B cell (primary cell): ENCODE measurements at regions not wholly inside any gene's neighbourhood (a gene's known extent, or its start where the extent isn't known, plus 50 kb on each side); places are given as distances from the start of the nearest gene placed in this dataset.
"Not testable (repeated sequence)": the region's sequence is repeated elsewhere in the genome, so short reads cannot be mapped to it uniquely, and the experiment has no call there.

Source experiments
- ATAC-seq: fragments of 200-7000 bp; cut with Tn5 transposase; one replicate; pipeline ENCODE4 v1.10.0; 2021; ENCODE audit warnings: low read depth, mild to moderate bottlenecking, moderate number of reproducible peaks, moderate library complexity
- CTCF ChIA-PET: fragments of 350-600 bp; sonication (Branson Sonifier 250); formaldehyde crosslinking; loops from one replicate; lab custom pipeline; 2021; ENCODE audit warnings: antibody characterized with exemption, inconsistent platforms; lab: Charles Lee
- POLR2A ChIA-PET: fragments of 350-600 bp; sonication (Branson Sonifier 250); formaldehyde crosslinking; loops from one replicate; lab custom pipeline; 2021; ENCODE audit warnings: antibody characterized with exemption; lab: Charles Lee
- DNase-seq: peaks from one replicate; pipeline ENCODE4 v3.0.0; 2013
- H2AFZ ChIP-seq: 2 replicates; pipeline ENCODE4 v1.6.1; 2012; ENCODE audit warnings: mild to moderate bottlenecking, low read depth, low read length; ENCODE audit not compliant: insufficient read depth, poor library complexity, severe bottlenecking
- H3K27ac ChIP-seq, 2 donors: 1 replicate in 1 of 2; 2 replicates in 1 of 2; pipeline ENCODE4 v1.5.1; 2012 to 2013; ENCODE audit warnings: low read length in 2 of 2, mild to moderate bottlenecking in 2 of 2, moderate library complexity in 1 of 2
- H3K27me3 ChIP-seq, 4 experiments: fragments of 200-600 bp in 1 of 4; sonication (generic) in 1 of 4; replicated peaks in 1 of 4; 1 replicate in 2 of 4; 2 replicates in 2 of 4; pipeline versions ENCODE4 v1.6.1 to v1.7.0; 2013 to 2016; ENCODE audit warnings: low read length in 3 of 4, mild to moderate bottlenecking in 2 of 4, mixed read lengths in 1 of 4, moderate library complexity in 1 of 4; ENCODE audit not compliant: insufficient read depth in 4 of 4, control insufficient read depth in 3 of 4; ENCODE audit errors: control extremely low read depth in 1 of 4
- H3K36me3 ChIP-seq, 2 experiments: replicated peaks in 1 of 2; 1 replicate in 1 of 2; 2 replicates in 1 of 2; pipeline versions ENCODE4 v1.6.1 to v1.7.1; 2013; ENCODE audit warnings: low read length in 1 of 2; ENCODE audit not compliant: insufficient read depth in 2 of 2, control insufficient read depth in 1 of 2; ENCODE audit errors: control extremely low read depth in 1 of 2, extremely low read depth in 1 of 2
- H3K4me1 ChIP-seq, 2 donors: fragments of 200-600 bp in 1 of 2; sonication (generic) in 1 of 2; 1 replicate in 1 of 2; 2 replicates in 1 of 2; pipeline versions ENCODE4 v1.5.1 to v1.6.1; 2013 to 2017; ENCODE audit warnings: low read length in 2 of 2; ENCODE audit not compliant: control insufficient read depth in 2 of 2, insufficient read depth in 2 of 2
- H3K4me2 ChIP-seq: replicated peaks from 2 replicates; pipeline ENCODE3; 2012; ENCODE audit warnings: mild to moderate bottlenecking, low read depth, low read length; ENCODE audit not compliant: poor library complexity, severe bottlenecking
- H3K4me3 ChIP-seq, 5 experiments: fragments of 200-600 bp in 1 of 5; sonication (generic) in 1 of 5; 1 replicate in 3 of 5; 2 replicates in 2 of 5; pipeline versions ENCODE4 v1.5.1 to v1.7.0; 2011 to 2016; ENCODE audit warnings: low read length in 4 of 5, mild to moderate bottlenecking in 4 of 5, low read depth in 2 of 5, control low read depth in 1 of 5, moderate library complexity in 1 of 5; ENCODE audit not compliant: insufficient read depth in 1 of 5; ENCODE audit errors: control extremely low read depth in 1 of 5, extremely low read depth in 1 of 5
- H3K79me2 ChIP-seq: fragments of 200-600 bp; sonication (generic); one replicate; pipeline ENCODE4 v1.6.0; 2016; ENCODE audit warnings: low read length; ENCODE audit not compliant: control insufficient read depth, insufficient read depth
- H3K9ac ChIP-seq: fragments of 200-600 bp; sonication (generic); 2 replicates; pipeline ENCODE4 v1.6.1; 2017; ENCODE audit warnings: mild to moderate bottlenecking, low read length, moderate library complexity
- H3K9me3 ChIP-seq, 3 donors: one replicate each; pipeline versions ENCODE4 v1.6.1 to v1.7.1; 2013; ENCODE audit warnings: low read length in 2 of 3; ENCODE audit not compliant: control insufficient read depth in 2 of 3, insufficient read depth in 1 of 3; ENCODE audit errors: control extremely low read depth in 1 of 3
- H4K20me1 ChIP-seq: 2 replicates; pipeline ENCODE4 v1.6.0; 2012; ENCODE audit warnings: mild to moderate bottlenecking, low read length; ENCODE audit not compliant: insufficient read depth, control insufficient read depth, poor library complexity, severe bottlenecking
- H3K27ac Mint-ChIP-seq: one replicate; pipeline ENCODE4 v1.8.0; 2021; ENCODE audit warnings: mixed read lengths
- H3K27me3 Mint-ChIP-seq: one replicate; pipeline ENCODE4 v1.8.0; 2021; ENCODE audit warnings: mixed read lengths
- H3K4me1 Mint-ChIP-seq: one replicate; pipeline ENCODE4 v1.8.0; 2021; ENCODE audit warnings: mixed read lengths
- H3K4me3 Mint-ChIP-seq: one replicate; pipeline ENCODE4 v1.8.0; 2021; ENCODE audit warnings: mixed read lengths
- H3K9me3 Mint-ChIP-seq: one replicate; pipeline ENCODE4 v1.8.0; 2022; ENCODE audit warnings: mixed read lengths; ENCODE audit not compliant: insufficient read depth
- EZH2 ChIP-seq: IDR thresholded peaks from 2 replicates; pipeline ENCODE4 v1.6.1; 2012; ENCODE audit warnings: borderline replicate concordance, low read depth, mild to moderate bottlenecking, moderate library complexity, low read length; ENCODE audit not compliant: insufficient read depth, poor library complexity, severe bottlenecking
- WGBS: methylation state at CpG from one replicate; pipeline ENCODE4 v1.1.5; 2013; ENCODE audit warnings: missing lambda C conversion rate; ENCODE audit not compliant: insufficient coverage; 5-methylcytosine and 5-hydroxymethylcytosine counted together
- intact Hi-C: fragments of 100-400 bp; cut with micrococcal nuclease; formaldehyde crosslinking; loops from one replicate; pipeline ENCODE4 v1.10.0; 2022
- TF ChIP-seq, protein P1 (sequence below): fragments of 200-600 bp; IDR thresholded peaks from one replicate; pipeline ENCODE4 v1.8.0; 2022; ENCODE audit warnings: antibody characterized with exemption, mild to moderate bottlenecking

- H3K9me3 Mint-ChIP-seq, result no peaks in the 10 kb centered on the region
- H3K27ac Mint-ChIP-seq, result no peak overlapping the region
- Histone ChIP-seq H3K27ac (no peak overlapping the region), H3K79me2 (no peaks in the 10 kb centered on the region), H3K4me1 (no peaks in the 10 kb centered on the region), H3K9me3 (no peaks in the 10 kb centered on the region), H4K20me1 (no peaks in the 10 kb centered on the region), H3K36me3 (no peaks in the 10 kb centered on the region), H3K4me2 (no peak overlapping the region), H2AFZ (no peak overlapping the region), H3K27me3 (no peaks in the 10 kb centered on the region), H3K4me3 (no peak overlapping the region), H3K9ac (no peak overlapping the region)
- TF ChIP-seq, protein P1, sequence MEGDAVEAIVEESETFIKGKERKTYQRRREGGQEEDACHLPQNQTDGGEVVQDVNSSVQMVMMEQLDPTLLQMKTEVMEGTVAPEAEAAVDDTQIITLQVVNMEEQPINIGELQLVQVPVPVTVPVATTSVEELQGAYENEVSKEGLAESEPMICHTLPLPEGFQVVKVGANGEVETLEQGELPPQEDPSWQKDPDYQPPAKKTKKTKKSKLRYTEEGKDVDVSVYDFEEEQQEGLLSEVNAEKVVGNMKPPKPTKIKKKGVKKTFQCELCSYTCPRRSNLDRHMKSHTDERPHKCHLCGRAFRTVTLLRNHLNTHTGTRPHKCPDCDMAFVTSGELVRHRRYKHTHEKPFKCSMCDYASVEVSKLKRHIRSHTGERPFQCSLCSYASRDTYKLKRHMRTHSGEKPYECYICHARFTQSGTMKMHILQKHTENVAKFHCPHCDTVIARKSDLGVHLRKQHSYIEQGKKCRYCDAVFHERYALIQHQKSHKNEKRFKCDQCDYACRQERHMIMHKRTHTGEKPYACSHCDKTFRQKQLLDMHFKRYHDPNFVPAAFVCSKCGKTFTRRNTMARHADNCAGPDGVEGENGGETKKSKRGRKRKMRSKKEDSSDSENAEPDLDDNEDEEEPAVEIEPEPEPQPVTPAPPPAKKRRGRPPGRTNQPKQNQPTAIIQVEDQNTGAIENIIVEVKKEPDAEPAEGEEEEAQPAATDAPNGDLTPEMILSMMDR, result no peak
- no peak for TF ChIP-seq EZH2
- ATAC-seq (no peak), DNase-seq (no peak)
- POLR2A ChIA-PET, result no interaction called here
- WGBS, result no CpG with 5 or more reads among the region's 2 CpGs
- H3K27me3 Mint-ChIP-seq, result peaks cover 30% of the 10 kb centered on the region
- no peak overlapping the region for H3K4me3 Mint-ChIP-seq
- CTCF ChIA-PET, result interaction anchor here (1.3 kb wide), 1 partner anchor 32 kb away, joined by 4 read pairs; no protein-coding TSS in a partner anchor
- intact Hi-C loops, result no loop called here
- no peaks in the 10 kb centered on the region for H3K4me1 Mint-ChIP-seq
Observed at GRCh38 chr20:41702647-41703046, 84.5 kb upstream of the CHD6 start.

DNA sequence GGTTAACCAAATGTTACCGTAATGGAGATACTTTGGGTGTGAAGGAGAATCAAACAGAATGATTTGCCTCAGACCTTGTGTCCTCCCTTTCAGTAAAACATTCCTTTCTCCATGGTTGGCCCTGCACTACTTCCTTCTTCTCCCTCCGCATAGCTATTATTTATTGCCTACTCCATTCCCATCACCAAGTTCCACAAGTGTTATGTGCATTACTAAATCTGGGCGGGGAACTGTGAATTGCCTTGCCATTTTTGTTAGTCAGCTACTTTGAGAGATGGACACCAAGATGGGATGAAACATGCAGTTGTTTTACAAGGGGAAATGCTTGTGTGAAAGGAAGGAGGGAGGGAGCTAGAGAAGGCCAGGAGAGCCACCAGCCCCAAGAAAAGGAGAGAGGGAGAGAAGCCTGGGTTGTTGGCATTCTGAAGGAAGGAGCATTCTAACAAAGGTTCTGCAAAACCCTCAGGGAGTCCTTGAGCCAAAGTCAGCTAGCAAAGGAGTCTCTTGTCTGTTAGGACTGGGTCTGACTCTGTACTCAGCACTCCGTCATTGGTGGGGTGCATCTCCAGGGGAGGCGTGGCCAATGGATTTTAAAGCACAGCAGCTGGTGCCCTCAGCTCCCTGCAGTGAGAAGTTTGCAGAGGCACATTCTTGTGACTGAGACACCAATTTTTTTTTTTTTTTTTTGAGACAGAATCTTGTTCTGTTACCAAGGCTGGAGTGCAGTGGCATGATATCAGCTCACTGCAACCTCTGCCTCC, 83.6 kb upstream of the CHD6 start:
- H4K20me1 ChIP-seq, result no peaks in the 10 kb centered on the region
- CTCF ChIA-PET, result no interaction called here
- Mint-ChIP-seq H3K4me1 (no peaks in the 10 kb centered on the region), H3K27ac (no peak overlapping the region), H3K4me3 (no peak overlapping the region), H3K27me3 (peaks cover 30% of the 10 kb centered on the region), H3K9me3 (no peaks in the 10 kb centered on the region)
- peaks cover 0 to under 1% (median 0%) of the 10 kb centered on the region in 4 experiments for H3K27me3 ChIP-seq
- POLR2A ChIA-PET, result no interaction called here
- H3K9me3 ChIP-seq, result no peaks in the 10 kb centered on the region
- no peak overlapping the region for H3K4me2 ChIP-seq
- no peak overlapping the region for H3K9ac ChIP-seq
- H3K4me3 ChIP-seq, result no peak overlapping the region
- no peaks in the 10 kb centered on the region for H3K4me1 ChIP-seq
- no peak for DNase-seq
- WGBS, result 96% methylated on average over 2 of the region's 5 CpGs
- H3K27ac ChIP-seq, result no peak overlapping the region
- intact Hi-C loops, result no loop called here
- no peak overlapping the region for H2AFZ ChIP-seq
- TF ChIP-seq, protein P1, result no peak
- TF ChIP-seq EZH2, result no peak
- no peaks in the 10 kb centered on the region for H3K36me3 ChIP-seq
- ATAC-seq, result no peak
- no peaks in the 10 kb centered on the region for H3K79me2 ChIP-seq

GRCh38 chr20:41699673-41700072, 81.5 kb upstream of the CHD6 start:
- H3K27ac Mint-ChIP-seq, H3K9ac ChIP-seq, H3K4me1 ChIP-seq, H3K4me2 ChIP-seq, H3K27ac ChIP-seq, H3K4me1 Mint-ChIP-seq, H4K20me1 ChIP-seq, H3K9me3 ChIP-seq, ATAC-seq, H3K36me3 ChIP-seq, H2AFZ ChIP-seq, H3K27me3 ChIP-seq, H3K9me3 Mint-ChIP-seq, DNase-seq, H3K4me3 ChIP-seq, POLR2A ChIA-PET, H3K4me3 Mint-ChIP-seq, H3K79me2 ChIP-seq: not testable (repeated sequence)
- CTCF ChIA-PET, result interaction anchor here (0.7 kb wide), 1 partner anchor 242 kb away, joined by 3 read pairs; no protein-coding TSS in a partner anchor
- 73% methylated on average over 3 of the region's 3 CpGs for WGBS
- peaks cover 20% of the 10 kb centered on the region for H3K27me3 Mint-ChIP-seq
- intact Hi-C loops, result loop anchor here (10.0 kb wide), 1 partner anchor 675 kb away; the partner anchor contains the start of gene TOP1
